HL-60 (cell line): ENCODE measurements at regions not wholly inside any gene's neighbourhood (a gene's known extent, or its start where the extent isn't known, plus 50 kb on each side); places are given as distances from the start of the nearest gene placed in this dataset.

ENCODE experiments used
- GABPA ChIP-seq: IDR thresholded peaks from 2 replicates; pipeline ENCODE4 v1.6.1; 2012; ENCODE audit warnings: low read depth
- POLR2AphosphoS5 ChIP-seq: IDR thresholded peaks from 2 replicates; pipeline ENCODE4 v1.6.1; 2012; ENCODE audit warnings: low read depth
- SPI1 ChIP-seq: IDR thresholded peaks from 2 replicates; pipeline ENCODE4 v1.6.1; 2012; ENCODE audit warnings: low read depth, mild to moderate bottlenecking, borderline replicate concordance
- TF ChIP-seq, protein P1 (sequence below): IDR thresholded peaks from one replicate; pipeline ENCODE4 v1.5.1; 2011; ENCODE audit warnings: low read length, control low read depth, inconsistent platforms; ENCODE audit not compliant: insufficient read depth
- TF ChIP-seq, protein P2 (sequence below): IDR thresholded peaks from 2 replicates; pipeline ENCODE4 v1.6.1; 2012; ENCODE audit warnings: low read depth; ENCODE audit not compliant: insufficient replicate concordance

DNA sequence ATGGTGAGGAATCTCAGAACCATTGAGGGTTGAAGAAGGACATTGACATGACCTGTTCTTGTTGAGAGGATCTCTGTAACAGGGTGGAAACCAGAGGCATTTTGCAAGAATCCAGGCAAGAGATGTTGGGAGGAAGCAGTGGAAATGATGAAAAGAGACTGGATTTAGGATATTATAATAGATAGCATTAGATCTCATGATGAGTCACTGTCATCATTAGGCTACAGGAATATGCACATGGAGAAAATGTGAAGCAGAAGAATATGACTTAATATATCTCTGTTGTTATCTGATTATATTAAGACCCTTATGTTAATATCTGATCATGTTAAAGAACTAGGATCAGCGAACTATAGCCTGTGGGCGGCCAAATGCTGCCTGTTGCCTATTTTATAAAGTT lies 393.0 kb upstream of the MTPN start:
- TF ChIP-seq SPI1, result no peak
- no peak for TF ChIP-seq POLR2AphosphoS5
- TF ChIP-seq, protein P1, sequence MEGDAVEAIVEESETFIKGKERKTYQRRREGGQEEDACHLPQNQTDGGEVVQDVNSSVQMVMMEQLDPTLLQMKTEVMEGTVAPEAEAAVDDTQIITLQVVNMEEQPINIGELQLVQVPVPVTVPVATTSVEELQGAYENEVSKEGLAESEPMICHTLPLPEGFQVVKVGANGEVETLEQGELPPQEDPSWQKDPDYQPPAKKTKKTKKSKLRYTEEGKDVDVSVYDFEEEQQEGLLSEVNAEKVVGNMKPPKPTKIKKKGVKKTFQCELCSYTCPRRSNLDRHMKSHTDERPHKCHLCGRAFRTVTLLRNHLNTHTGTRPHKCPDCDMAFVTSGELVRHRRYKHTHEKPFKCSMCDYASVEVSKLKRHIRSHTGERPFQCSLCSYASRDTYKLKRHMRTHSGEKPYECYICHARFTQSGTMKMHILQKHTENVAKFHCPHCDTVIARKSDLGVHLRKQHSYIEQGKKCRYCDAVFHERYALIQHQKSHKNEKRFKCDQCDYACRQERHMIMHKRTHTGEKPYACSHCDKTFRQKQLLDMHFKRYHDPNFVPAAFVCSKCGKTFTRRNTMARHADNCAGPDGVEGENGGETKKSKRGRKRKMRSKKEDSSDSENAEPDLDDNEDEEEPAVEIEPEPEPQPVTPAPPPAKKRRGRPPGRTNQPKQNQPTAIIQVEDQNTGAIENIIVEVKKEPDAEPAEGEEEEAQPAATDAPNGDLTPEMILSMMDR, result no peak
- TF ChIP-seq, protein P2, sequence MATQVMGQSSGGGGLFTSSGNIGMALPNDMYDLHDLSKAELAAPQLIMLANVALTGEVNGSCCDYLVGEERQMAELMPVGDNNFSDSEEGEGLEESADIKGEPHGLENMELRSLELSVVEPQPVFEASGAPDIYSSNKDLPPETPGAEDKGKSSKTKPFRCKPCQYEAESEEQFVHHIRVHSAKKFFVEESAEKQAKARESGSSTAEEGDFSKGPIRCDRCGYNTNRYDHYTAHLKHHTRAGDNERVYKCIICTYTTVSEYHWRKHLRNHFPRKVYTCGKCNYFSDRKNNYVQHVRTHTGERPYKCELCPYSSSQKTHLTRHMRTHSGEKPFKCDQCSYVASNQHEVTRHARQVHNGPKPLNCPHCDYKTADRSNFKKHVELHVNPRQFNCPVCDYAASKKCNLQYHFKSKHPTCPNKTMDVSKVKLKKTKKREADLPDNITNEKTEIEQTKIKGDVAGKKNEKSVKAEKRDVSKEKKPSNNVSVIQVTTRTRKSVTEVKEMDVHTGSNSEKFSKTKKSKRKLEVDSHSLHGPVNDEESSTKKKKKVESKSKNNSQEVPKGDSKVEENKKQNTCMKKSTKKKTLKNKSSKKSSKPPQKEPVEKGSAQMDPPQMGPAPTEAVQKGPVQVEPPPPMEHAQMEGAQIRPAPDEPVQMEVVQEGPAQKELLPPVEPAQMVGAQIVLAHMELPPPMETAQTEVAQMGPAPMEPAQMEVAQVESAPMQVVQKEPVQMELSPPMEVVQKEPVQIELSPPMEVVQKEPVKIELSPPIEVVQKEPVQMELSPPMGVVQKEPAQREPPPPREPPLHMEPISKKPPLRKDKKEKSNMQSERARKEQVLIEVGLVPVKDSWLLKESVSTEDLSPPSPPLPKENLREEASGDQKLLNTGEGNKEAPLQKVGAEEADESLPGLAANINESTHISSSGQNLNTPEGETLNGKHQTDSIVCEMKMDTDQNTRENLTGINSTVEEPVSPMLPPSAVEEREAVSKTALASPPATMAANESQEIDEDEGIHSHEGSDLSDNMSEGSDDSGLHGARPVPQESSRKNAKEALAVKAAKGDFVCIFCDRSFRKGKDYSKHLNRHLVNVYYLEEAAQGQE, result no peak
- TF ChIP-seq GABPA, result no peak
